Brain microvascular endothelial cell (primary cell): ENCODE measurements at regions not wholly inside any gene's neighbourhood (a gene's known extent, or its start where the extent isn't known, plus 50 kb on each side); places are given as distances from the start of the nearest gene placed in this dataset.

ENCODE experiments used
- DNase-seq: peaks from one replicate; pipeline ENCODE4 v3.0.0-alpha.2; 2020
- H3K27ac ChIP-seq: fragments of 250-450 bp; sonication (Bioruptor Pico); 2 replicates; pipeline ENCODE4 v1.5.1; 2020; ENCODE audit warnings: mild to moderate bottlenecking, moderate library complexity
- H3K27me3 ChIP-seq: fragments of 250-450 bp; sonication (Bioruptor Pico); replicated peaks from 2 replicates; pipeline ENCODE4 v1.5.1; 2020; ENCODE audit warnings: mild to moderate bottlenecking
- H3K36me3 ChIP-seq: fragments of 250-450 bp; sonication (Bioruptor Pico); replicated peaks from 2 replicates; pipeline ENCODE4 v1.5.1; 2020; ENCODE audit warnings: mild to moderate bottlenecking
- H3K4me3 ChIP-seq: 2 replicates; pipeline ENCODE4 v1.5.1; 2011; ENCODE audit warnings: low read depth, mild to moderate bottlenecking, control low read depth, low read length, moderate library complexity
- in situ Hi-C: cut with HindIII; loops from 2 replicates; pipeline ENCODE4 v1.10.0; 2017; ENCODE audit warnings: low sequenced_read_pairs, low pct_ligation_motif_present
- TF ChIP-seq, protein P1 (sequence below): IDR thresholded peaks from 2 replicates; pipeline ENCODE4 v1.5.1; 2011; ENCODE audit warnings: low read depth, mild to moderate bottlenecking, moderate library complexity, low read length, control low read depth, inconsistent platforms; ENCODE audit errors: missing control alignments

DNA sequence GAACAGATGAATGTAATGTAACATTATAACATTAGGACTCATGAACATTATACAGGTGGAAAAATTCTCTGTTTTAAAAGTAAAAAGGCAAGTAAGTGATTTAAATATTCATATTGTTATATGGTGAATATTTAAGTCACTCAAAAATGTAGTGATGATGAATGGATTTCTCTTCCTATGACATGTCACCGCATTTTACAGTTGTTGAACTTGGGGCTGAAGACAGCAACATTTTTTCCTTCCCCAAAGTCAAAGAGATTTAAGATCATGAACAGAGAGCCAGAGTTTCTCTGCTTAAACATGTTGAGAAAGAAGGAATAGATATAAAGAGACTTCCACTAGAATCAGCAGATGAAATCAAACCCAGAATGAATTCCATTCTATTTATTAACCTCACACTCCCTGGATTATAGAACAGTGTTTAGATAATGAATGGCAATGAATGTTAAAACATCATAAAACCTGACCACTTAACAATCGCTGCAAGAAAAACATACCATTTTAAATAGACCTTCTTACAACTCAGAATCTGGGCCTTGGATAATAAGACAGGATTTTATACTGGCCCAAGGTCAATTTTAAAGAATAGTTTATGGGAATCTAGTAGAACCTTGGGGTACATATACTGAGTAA lies 163.6 kb upstream of the SIX2 start:
- no peak for DNase-seq
- in situ Hi-C loops = no loop called here
- H3K4me3 ChIP-seq = no peak overlapping the region
- H3K27ac ChIP-seq = peak overlapping the region; percentile 90
- no peaks in the 10 kb centered on the region for H3K27me3 ChIP-seq
- no peaks in the 10 kb centered on the region for H3K36me3 ChIP-seq
- TF ChIP-seq, protein P1, sequence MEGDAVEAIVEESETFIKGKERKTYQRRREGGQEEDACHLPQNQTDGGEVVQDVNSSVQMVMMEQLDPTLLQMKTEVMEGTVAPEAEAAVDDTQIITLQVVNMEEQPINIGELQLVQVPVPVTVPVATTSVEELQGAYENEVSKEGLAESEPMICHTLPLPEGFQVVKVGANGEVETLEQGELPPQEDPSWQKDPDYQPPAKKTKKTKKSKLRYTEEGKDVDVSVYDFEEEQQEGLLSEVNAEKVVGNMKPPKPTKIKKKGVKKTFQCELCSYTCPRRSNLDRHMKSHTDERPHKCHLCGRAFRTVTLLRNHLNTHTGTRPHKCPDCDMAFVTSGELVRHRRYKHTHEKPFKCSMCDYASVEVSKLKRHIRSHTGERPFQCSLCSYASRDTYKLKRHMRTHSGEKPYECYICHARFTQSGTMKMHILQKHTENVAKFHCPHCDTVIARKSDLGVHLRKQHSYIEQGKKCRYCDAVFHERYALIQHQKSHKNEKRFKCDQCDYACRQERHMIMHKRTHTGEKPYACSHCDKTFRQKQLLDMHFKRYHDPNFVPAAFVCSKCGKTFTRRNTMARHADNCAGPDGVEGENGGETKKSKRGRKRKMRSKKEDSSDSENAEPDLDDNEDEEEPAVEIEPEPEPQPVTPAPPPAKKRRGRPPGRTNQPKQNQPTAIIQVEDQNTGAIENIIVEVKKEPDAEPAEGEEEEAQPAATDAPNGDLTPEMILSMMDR = no peak

DNA sequence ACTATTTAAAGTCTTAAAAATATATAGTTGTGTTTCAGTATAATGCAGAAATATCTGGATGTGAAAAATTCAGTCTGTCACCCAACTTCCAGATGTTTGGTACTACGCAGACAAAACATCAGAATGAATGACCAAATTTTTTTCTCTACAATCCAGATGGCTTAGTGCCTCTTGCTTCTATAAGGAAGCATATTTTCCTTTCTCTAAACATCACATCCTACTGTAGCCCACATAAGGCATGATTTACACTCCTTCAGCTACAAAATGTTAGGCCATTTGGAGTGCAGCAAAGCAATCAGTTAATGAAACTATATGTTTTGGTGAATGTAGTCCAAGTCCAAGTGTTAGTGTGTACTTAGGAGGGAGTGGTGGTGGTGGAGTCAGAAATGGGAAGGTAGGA lies 162.9 kb upstream of the SIX2 start:
- H3K27ac ChIP-seq = peak overlapping the region; percentile 90
- no peaks in the 10 kb centered on the region for H3K36me3 ChIP-seq
- DNase-seq = no peak
- in situ Hi-C loops = no loop called here
- TF ChIP-seq, protein P1 = no peak
- no peaks in the 10 kb centered on the region for H3K27me3 ChIP-seq
- H3K4me3 ChIP-seq = no peak overlapping the region

DNA sequence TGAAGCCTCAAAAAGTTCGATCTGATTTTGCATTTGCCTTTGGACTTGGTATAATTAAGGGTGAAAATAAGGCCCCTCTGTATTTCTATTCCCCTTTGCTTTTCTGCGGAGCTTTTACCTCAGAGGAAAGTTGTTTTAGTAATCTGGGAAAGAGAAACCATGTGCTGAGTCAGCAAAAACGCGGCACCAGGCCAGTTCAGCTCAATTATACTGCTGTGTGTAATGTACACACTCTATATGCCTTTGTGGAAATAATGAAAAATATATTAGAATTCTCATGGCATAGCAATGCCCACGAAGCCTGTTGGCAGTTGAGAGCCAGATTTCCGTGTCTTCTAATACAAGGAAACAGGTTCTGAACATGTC lies 161.9 kb upstream of the SIX2 start:
- Histone ChIP-seq H3K27me3 (no peaks in the 10 kb centered on the region), H3K36me3 (no peaks in the 10 kb centered on the region), H3K27ac (peak overlapping the region; percentile 85), H3K4me3 (no peak overlapping the region)
- TF ChIP-seq, protein P1 = no peak
- in situ Hi-C loops = no loop called here
- DNase-seq = peak; percentile 50

DNA sequence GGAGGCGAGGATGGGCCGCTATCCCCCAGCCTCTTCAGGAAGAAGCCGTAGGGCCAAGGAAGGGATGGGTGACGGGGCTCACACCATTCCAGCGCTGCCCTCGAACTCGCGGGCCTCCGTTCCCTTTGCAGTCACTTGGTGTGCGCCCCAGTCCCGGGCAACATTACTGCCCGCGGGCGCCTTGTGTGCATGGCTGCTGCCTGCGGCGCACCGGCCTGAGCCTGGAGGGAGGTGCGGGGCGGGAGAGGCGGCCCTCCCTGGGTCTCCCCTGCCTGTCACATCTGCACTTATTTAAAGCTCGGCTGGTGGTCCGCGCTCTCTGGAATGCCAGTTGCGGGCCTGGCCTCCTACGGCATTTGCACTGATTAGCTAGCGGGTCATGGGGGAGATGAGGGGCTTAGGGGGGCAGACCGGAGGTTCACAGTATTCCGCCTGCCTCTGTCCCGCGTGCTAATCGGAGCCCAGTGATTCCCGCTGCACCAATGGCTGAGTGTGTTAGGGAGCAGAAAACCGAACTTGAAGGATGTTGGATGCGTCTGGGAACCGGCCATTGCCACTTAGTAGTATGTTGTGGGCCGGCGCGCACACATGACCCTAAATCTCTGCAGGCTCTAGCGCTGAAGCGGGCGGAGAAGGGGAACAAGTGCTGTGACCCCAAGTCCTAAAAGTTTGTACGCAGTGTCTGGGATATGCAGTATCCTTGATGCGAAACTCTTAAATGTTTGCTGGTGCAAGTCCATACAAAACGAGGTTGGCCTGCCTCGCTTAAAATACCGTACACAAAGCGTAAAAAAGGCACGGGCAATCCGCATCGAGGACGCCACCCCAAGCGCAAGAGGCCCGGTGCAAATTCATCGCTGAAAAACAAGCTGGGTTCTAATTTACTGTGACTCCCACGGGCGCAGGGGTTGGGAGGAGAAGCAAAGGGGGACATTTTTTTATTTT lies 161.2 kb upstream of the SIX2 start:
- peak overlapping the region; percentile 85 for H3K27ac ChIP-seq
- peak overlapping the region; percentile 59 for H3K4me3 ChIP-seq
- H3K36me3 ChIP-seq = no peaks in the 10 kb centered on the region
- no peaks in the 10 kb centered on the region for H3K27me3 ChIP-seq
- TF ChIP-seq, protein P1 = no peak
- in situ Hi-C loops = no loop called here
- DNase-seq = peak; percentile 28

DNA sequence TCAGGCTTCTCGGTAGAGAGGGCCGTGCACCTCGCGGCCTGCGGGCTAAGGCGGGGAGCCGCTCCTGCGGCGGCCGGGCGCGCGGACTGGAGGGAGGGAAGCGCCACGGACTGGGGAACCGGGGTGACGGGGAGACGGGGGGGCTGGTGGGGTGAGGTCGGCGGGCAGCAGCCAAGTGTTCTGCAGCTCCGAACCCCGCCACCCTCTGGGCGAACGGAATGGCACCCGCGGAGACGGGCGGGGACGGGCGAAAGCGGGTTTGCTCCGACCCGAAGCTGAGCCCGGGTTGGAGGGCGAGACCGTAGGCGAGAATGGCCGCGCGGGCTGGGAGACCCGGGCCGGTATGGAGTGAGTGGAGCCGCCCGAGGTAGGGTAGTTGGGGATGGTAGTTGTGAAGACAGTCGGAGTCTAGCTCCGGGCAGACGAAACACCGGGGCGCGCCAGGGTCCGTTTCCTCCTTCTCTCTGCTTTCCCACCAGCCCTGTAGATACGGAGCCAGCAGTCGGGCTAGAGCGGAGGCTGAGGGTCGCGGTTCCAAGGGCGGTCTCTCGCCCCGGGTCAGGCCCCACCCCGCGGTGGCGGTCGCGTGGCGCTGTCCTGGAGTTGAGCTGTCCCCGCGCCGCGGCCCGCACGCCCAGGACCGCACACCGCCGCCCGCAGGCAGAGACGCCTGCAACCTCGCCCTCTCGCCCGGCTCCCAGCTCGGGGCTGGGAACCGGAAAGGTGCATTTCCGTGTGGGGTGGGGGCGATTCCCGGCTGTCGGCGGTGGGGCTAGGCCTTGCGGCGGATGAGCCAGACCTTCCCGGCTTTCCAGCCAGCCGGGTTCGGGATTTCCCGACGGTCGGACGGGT lies 160.3 kb upstream of the SIX2 start:
- peak; percentile 17 for DNase-seq
- in situ Hi-C loops = no loop called here

More for the DNA sequence above, 160.3 kb upstream of the SIX2 start:
- H3K27me3 ChIP-seq = no peaks in the 10 kb centered on the region
- no peaks in the 10 kb centered on the region for H3K36me3 ChIP-seq
- TF ChIP-seq, protein P1 = peak; percentile 13
- H3K4me3 ChIP-seq = peak overlapping the region; percentile 59
- peak overlapping the region; percentile 85 for H3K27ac ChIP-seq
